Fibroblast of skin of abdomen (primary cell): ENCODE measurements at regions not wholly inside any gene's neighbourhood (a gene's known extent, or its start where the extent isn't known, plus 50 kb on each side); places are given as distances from the start of the nearest gene placed in this dataset.

Source experiments
- DNase-seq: peaks from one replicate; pipeline ENCODE4 v3.0.0-alpha.2; 2013

- DNase-seq, result no peak
These were observed 424.8 kb downstream of the KIF20B start for GRCh38 chr10:90126256-90126595.

- DNase-seq, result no peak
These were observed 429.1 kb downstream of the KIF20B start for GRCh38 chr10:90130321-90131086.

GRCh38 chr10:90133606-90134005 lies 432.2 kb downstream of the KIF20B start:
- no peak for DNase-seq

- DNase-seq, result no peak
These were observed 435.4 kb downstream of the KIF20B start for GRCh38 chr10:90136731-90137316.

GRCh38 chr10:90138844-90139243 lies 437.5 kb downstream of the KIF20B start:
- no peak for DNase-seq

- peak; percentile 54 for DNase-seq
These were observed 440.4 kb downstream of the KIF20B start for GRCh38 chr10:90141791-90142190.

GRCh38 chr10:90143937-90144336 lies 442.5 kb downstream of the KIF20B start:
- peak; percentile 64 for DNase-seq

- peak; percentile 83 for DNase-seq
These were observed 446.9 kb downstream of the KIF20B start for GRCh38 chr10:90148116-90148855.

- DNase-seq, result no peak
These were observed 448.2 kb downstream of the KIF20B start for GRCh38 chr10:90149563-90149962.

GRCh38 chr10:90162271-90162853 lies 461.0 kb downstream of the KIF20B start:
- peak; percentile 99 for DNase-seq

- peak; percentile 68 for DNase-seq
These were observed 466.0 kb downstream of the KIF20B start for GRCh38 chr10:90167174-90168064.

GRCh38 chr10:90168244-90168643 lies 466.9 kb downstream of the KIF20B start:
- no peak for DNase-seq

GRCh38 chr10:90171014-90171722 lies 469.8 kb downstream of the KIF20B start:
- DNase-seq, result no peak

GRCh38 chr10:90174531-90174930 lies 473.1 kb downstream of the KIF20B start:
- no peak for DNase-seq

- DNase-seq, result no peak
These were observed 473.8 kb downstream of the KIF20B start for GRCh38 chr10:90175161-90175681.

GRCh38 chr10:90179696-90180407 lies 478.5 kb downstream of the KIF20B start:
- DNase-seq, result peak; percentile 99

GRCh38 chr10:90180886-90181691 lies 479.7 kb downstream of the KIF20B start:
- peak; percentile 51 for DNase-seq

GRCh38 chr10:90192825-90193224 lies 491.4 kb downstream of the KIF20B start:
- no peak for DNase-seq

- peak; percentile 93 for DNase-seq
These were observed 492.0 kb downstream of the KIF20B start for GRCh38 chr10:90193240-90193985.
